ENCODE measurements at regions not wholly inside any gene's neighbourhood (a gene's known extent, or its start where the extent isn't known, plus 50 kb on each side); places are given as distances from the start of the nearest gene placed in this dataset.

DNA sequence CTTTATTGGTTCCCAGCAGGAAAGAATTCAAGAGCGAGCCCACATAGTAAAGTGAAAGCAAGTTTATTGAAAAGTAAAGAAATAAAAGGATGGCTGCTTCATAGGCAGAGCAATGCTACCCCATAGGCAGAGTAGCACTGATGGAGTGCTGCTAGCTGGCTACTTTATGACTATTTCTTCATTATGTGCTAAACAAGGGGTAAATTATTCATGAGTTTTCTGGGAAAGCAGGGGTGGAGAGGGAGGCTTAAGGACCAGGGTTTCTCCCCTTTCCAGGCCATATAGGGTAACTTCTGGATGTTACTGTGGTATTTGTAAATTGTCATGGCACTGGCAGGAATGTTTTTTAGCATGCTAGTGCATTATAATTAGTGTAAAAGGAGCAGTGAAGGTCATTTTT lies 1271.4 kb downstream of the KCNT2 start:
- Histone ChIP-seq H3K4me3 (replicated peaks; ENCODE audit: insufficient read depth, low read length) (no peak overlapping the region), H3K27ac (replicated peaks) (no peak overlapping the region), H3K27me3 (ENCODE audit: insufficient read depth, poor library complexity, severe bottlenecking) (no peaks in the 10 kb centered on the region)
- TF ChIP-seq, protein P1, sequence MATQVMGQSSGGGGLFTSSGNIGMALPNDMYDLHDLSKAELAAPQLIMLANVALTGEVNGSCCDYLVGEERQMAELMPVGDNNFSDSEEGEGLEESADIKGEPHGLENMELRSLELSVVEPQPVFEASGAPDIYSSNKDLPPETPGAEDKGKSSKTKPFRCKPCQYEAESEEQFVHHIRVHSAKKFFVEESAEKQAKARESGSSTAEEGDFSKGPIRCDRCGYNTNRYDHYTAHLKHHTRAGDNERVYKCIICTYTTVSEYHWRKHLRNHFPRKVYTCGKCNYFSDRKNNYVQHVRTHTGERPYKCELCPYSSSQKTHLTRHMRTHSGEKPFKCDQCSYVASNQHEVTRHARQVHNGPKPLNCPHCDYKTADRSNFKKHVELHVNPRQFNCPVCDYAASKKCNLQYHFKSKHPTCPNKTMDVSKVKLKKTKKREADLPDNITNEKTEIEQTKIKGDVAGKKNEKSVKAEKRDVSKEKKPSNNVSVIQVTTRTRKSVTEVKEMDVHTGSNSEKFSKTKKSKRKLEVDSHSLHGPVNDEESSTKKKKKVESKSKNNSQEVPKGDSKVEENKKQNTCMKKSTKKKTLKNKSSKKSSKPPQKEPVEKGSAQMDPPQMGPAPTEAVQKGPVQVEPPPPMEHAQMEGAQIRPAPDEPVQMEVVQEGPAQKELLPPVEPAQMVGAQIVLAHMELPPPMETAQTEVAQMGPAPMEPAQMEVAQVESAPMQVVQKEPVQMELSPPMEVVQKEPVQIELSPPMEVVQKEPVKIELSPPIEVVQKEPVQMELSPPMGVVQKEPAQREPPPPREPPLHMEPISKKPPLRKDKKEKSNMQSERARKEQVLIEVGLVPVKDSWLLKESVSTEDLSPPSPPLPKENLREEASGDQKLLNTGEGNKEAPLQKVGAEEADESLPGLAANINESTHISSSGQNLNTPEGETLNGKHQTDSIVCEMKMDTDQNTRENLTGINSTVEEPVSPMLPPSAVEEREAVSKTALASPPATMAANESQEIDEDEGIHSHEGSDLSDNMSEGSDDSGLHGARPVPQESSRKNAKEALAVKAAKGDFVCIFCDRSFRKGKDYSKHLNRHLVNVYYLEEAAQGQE (IDR thresholded peaks at IDR 0.05; ENCODE audit: insufficient replicate concordance, low read depth) = no peak
- no peak for DNase-seq (ENCODE audit: low read depth in 1 of 2, low spot score in 1 of 2)

DNA sequence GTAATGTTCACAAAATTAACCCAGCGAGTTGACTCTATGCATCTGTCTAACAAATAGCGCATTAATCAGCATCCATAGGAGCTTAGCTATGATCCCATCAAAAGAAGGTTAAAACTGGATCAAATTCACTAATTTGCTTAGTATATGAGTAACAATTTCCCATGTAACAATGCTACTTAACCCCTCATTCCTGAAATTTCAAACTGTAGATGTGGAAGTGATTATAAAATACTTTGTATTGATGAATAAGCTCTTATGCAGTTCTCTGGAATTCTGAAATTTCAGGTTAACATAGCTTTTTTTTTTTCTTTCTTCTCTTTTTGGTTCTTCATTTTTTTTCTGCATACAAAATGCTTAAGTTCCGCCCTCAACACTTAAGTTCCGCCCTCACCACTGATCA lies 1272.7 kb downstream of the KCNT2 start:
- H3K4me3 ChIP-seq (replicated peaks; ENCODE audit: insufficient read depth, low read length) = no peak overlapping the region
- H3K27ac ChIP-seq (replicated peaks) = no peak overlapping the region
- no peak for DNase-seq (ENCODE audit: low read depth in 1 of 2, low spot score in 1 of 2)
- no peaks in the 10 kb centered on the region for H3K27me3 ChIP-seq (ENCODE audit: insufficient read depth, poor library complexity, severe bottlenecking)
- TF ChIP-seq, protein P1 (IDR thresholded peaks at IDR 0.05; ENCODE audit: insufficient replicate concordance, low read depth) = no peak
- TF ChIP-seq, protein P2, sequence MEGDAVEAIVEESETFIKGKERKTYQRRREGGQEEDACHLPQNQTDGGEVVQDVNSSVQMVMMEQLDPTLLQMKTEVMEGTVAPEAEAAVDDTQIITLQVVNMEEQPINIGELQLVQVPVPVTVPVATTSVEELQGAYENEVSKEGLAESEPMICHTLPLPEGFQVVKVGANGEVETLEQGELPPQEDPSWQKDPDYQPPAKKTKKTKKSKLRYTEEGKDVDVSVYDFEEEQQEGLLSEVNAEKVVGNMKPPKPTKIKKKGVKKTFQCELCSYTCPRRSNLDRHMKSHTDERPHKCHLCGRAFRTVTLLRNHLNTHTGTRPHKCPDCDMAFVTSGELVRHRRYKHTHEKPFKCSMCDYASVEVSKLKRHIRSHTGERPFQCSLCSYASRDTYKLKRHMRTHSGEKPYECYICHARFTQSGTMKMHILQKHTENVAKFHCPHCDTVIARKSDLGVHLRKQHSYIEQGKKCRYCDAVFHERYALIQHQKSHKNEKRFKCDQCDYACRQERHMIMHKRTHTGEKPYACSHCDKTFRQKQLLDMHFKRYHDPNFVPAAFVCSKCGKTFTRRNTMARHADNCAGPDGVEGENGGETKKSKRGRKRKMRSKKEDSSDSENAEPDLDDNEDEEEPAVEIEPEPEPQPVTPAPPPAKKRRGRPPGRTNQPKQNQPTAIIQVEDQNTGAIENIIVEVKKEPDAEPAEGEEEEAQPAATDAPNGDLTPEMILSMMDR (IDR thresholded peaks at IDR 0.05; ENCODE audit: insufficient read depth, low read length) = no peak
- TF ChIP-seq SPI1 (IDR thresholded peaks at IDR 0.05; ENCODE audit: borderline replicate concordance, low read depth) (no peak), POLR2AphosphoS5 (IDR thresholded peaks at IDR 0.05; ENCODE audit: low read depth) (no peak), GABPA (IDR thresholded peaks at IDR 0.05; ENCODE audit: low read depth) (no peak)

DNA sequence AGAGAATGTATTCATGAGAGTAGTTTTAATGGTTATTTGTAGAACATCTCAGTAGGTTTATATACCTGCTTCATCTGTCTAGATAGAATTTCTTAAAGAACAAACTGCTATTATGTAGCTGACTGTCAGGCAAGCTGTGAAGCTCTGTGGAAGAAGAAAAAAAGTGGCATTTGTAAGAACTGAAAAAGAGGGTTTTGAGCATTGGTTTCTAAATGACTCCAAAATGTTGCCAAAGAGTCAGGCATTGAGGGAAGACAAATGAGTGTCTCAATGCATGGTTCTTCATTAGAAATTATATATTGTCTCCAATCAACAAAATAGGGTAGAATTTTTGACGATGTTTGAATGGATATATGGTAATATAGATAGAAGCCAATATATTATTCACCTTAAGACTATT lies 1276.1 kb downstream of the KCNT2 start:
- Histone ChIP-seq H3K27me3 (ENCODE audit: insufficient read depth, poor library complexity, severe bottlenecking) (no peaks in the 10 kb centered on the region), H3K4me3 (replicated peaks; ENCODE audit: insufficient read depth, low read length) (no peak overlapping the region), H3K27ac (replicated peaks) (no peak overlapping the region)
- TF ChIP-seq POLR2AphosphoS5 (IDR thresholded peaks at IDR 0.05; ENCODE audit: low read depth) = no peak
- TF ChIP-seq, protein P1 (IDR thresholded peaks at IDR 0.05; ENCODE audit: insufficient replicate concordance, low read depth) = no peak
- TF ChIP-seq, protein P2 (IDR thresholded peaks at IDR 0.05; ENCODE audit: insufficient read depth, low read length) = no peak
- no peak for TF ChIP-seq SPI1 (IDR thresholded peaks at IDR 0.05; ENCODE audit: borderline replicate concordance, low read depth)
- no peak for TF ChIP-seq GABPA (IDR thresholded peaks at IDR 0.05; ENCODE audit: low read depth)
- no peak for DNase-seq (ENCODE audit: low read depth in 1 of 2, low spot score in 1 of 2)

DNA sequence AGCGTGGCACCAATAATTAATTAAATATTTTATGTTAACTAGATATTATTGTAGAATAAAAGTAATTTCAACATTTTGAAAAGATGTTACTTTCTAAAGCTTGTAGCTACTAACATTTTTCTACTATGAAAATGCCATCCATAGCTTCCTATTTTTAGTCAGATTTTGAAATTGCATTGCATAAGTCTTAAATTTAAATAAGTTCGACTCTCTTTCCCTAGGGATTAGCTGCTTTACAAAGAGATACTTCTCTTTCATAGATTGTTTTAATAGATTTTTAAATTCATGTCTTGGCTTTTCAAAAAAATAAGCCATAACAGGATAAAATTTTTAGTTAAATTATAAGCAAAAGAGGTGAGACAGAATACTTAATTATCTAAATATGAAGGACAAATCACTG lies 1279.6 kb downstream of the KCNT2 start:
- no peak for DNase-seq (ENCODE audit: low read depth in 1 of 2, low spot score in 1 of 2)
- Histone ChIP-seq H3K4me3 (replicated peaks; ENCODE audit: insufficient read depth, low read length) (no peak overlapping the region), H3K27ac (replicated peaks) (no peak overlapping the region), H3K27me3 (ENCODE audit: insufficient read depth, poor library complexity, severe bottlenecking) (no peaks in the 10 kb centered on the region)
- TF ChIP-seq, protein P1 (IDR thresholded peaks at IDR 0.05; ENCODE audit: insufficient replicate concordance, low read depth) = no peak
- TF ChIP-seq, protein P2 (IDR thresholded peaks at IDR 0.05; ENCODE audit: insufficient read depth, low read length) = no peak
- TF ChIP-seq GABPA (IDR thresholded peaks at IDR 0.05; ENCODE audit: low read depth) (no peak), POLR2AphosphoS5 (IDR thresholded peaks at IDR 0.05; ENCODE audit: low read depth) (no peak), SPI1 (IDR thresholded peaks at IDR 0.05; ENCODE audit: borderline replicate concordance, low read depth) (no peak)

All from HL-60 (cell line).